ENCODE measurements at regions not wholly inside any gene's neighbourhood (a gene's known extent, or its start where the extent isn't known, plus 50 kb on each side); places are given as distances from the start of the nearest gene placed in this dataset.

DNA sequence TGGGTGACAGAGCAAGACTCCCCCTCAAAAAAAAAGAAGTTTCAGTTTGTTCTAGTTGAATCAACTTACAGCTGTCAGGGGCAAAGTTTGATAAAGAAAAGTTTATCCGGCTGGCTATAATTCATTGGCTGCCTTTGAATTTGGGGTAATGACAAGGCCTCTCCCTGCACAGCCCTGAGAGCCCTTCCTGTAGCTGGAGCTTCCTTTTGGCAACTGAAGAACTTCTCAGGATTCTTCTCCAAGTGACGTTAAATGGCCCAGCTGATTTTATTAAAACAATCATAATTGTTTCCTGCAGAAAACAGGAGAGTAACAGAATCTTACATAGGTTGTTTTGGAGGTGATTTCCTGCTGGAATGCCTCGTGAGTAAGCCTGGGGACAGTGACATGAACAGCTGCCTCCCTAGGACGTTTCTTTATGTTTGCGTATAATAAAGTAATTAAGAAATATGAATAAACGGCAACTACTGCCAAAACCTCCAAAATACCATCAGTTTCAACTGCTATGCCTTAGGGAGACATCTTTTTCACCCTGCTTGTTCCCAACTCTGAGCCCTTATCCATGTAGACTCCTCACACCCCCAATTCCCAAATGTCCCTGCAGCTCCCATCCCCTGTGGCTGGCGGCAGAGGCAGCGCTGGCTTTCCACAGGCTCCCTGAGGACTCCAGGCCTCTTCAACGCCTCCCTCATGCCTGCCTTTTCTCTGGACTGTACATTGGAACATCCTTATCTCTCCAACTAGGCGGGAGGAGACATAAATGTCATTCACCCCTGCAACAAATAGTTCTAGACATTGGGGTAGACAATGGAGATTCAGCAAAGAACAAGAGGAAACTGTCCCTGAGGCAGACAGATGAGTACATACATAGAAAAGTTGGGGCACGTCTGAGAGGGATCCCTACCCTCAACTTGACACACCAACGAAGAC, 59.2 kb upstream of the FZD7 start:
- ChIA-PET POLR2A (no interaction called here), CTCF (no interaction called here)
- no peak for DNase-seq (ENCODE audit: low read depth, low spot score)
- H3K4me3 ChIP-seq (ENCODE audit: low read depth, low read length) = no peak overlapping the region
- TF ChIP-seq, protein P1, sequence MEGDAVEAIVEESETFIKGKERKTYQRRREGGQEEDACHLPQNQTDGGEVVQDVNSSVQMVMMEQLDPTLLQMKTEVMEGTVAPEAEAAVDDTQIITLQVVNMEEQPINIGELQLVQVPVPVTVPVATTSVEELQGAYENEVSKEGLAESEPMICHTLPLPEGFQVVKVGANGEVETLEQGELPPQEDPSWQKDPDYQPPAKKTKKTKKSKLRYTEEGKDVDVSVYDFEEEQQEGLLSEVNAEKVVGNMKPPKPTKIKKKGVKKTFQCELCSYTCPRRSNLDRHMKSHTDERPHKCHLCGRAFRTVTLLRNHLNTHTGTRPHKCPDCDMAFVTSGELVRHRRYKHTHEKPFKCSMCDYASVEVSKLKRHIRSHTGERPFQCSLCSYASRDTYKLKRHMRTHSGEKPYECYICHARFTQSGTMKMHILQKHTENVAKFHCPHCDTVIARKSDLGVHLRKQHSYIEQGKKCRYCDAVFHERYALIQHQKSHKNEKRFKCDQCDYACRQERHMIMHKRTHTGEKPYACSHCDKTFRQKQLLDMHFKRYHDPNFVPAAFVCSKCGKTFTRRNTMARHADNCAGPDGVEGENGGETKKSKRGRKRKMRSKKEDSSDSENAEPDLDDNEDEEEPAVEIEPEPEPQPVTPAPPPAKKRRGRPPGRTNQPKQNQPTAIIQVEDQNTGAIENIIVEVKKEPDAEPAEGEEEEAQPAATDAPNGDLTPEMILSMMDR (IDR thresholded peaks at IDR 0.05; ENCODE audit: insufficient read depth, low read length, missing control alignments) = no peak

DNA sequence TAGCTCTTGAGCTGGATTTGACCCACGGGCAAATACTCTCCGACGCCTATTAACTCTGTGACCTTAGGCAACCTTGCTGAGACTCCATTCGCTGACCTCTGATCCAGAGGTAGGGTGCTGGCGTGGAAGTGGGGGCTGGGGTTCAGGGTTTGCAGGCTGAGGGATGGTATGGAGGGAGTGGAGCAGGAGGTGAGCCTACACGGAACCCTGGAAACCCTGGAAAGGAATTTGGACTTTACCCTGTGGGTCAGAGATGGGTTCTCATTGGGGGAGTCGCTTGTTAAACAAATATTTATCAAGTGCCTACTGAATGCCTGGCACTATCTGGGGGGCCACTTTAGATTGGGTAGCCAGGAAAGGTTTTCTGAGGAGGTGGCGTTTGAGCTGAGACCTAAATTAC, 58.2 kb upstream of the FZD7 start:
- TF ChIP-seq, protein P1 (IDR thresholded peaks at IDR 0.05; ENCODE audit: insufficient read depth, low read length, missing control alignments) = no peak
- POLR2A ChIA-PET = no interaction called here
- CTCF ChIA-PET = interaction anchor here (1.5 kb wide), 1 partner anchor 25 kb away, joined by 3 read pairs; no protein-coding TSS in a partner anchor

DNA sequence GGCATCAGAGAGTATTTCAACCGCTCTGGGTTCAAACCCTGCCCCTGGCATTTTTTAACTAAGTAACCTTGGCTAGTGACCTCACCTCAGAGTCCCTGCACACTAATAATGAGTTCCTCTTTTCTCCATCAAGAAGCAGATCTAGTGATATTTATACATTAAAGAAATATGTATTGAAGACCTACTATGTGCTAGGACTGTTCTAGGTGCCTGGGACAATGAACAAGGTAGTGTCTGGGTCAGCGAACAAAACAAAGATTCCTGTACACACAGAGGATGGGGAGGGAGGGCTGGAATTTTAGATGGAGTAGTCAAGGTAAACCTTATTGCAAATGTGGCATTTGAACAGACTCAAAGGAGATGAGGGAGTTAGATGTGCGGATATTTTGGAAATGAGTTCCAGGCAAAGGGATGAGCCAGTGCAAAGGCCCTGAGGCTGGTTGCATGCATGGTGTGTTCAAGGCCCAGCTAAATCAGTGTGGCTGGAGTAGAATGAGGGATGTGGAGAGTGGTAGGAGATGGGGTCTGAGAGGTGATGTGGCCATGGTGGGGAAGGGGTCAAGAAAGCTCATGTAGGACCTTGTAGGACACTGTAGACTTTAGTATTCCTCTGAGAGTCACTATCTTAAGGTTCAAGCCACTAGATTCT, 57.6 kb upstream of the FZD7 start:
- CTCF ChIA-PET = interaction anchor here (1.5 kb wide), 1 partner anchor 24 kb away, joined by 3 read pairs; no protein-coding TSS in a partner anchor
- TF ChIP-seq, protein P1 (IDR thresholded peaks at IDR 0.05; ENCODE audit: insufficient read depth, low read length, missing control alignments) = no peak
- H3K4me3 ChIP-seq (ENCODE audit: low read depth, low read length) = no peak overlapping the region
- POLR2A ChIA-PET = no interaction called here
- no peak for DNase-seq (ENCODE audit: low read depth, low spot score)

More for the DNA sequence above, 58.2 kb upstream of the FZD7 start:
- no peak overlapping the region for H3K4me3 ChIP-seq (ENCODE audit: low read depth, low read length)
- no peak for DNase-seq (ENCODE audit: low read depth, low spot score)

DNA sequence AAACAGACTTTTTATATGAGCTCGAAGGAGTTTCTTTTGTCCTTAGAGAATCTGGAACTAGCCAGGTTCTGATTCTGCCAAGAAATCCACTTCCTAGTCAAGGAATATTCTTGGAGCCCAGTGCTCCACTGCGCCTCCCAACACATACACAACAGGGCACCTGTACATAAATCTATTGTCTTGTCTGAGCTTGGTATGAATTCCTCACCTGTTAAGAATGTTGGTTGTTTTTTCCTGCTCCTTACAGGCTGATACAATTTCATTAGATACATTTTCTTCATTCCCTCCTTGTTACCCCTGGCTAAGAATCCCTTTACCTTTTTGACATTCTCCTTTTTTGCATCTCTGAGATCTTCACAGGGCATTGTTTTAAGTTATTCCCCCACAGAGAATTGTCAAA, 56.0 kb upstream of the FZD7 start:
- TF ChIP-seq, protein P1 (IDR thresholded peaks at IDR 0.05; ENCODE audit: insufficient read depth, low read length, missing control alignments) = no peak
- H3K4me3 ChIP-seq (ENCODE audit: low read depth, low read length) = no peak overlapping the region
- no peak for DNase-seq (ENCODE audit: low read depth, low spot score)
- POLR2A ChIA-PET = no interaction called here
- CTCF ChIA-PET = interaction anchor here (1.0 to 1.1 kb wide), 3 partner anchors 8 to 19 kb away, joined by 3 to 4 read pairs (median 3); no protein-coding TSS in a partner anchor

DNA sequence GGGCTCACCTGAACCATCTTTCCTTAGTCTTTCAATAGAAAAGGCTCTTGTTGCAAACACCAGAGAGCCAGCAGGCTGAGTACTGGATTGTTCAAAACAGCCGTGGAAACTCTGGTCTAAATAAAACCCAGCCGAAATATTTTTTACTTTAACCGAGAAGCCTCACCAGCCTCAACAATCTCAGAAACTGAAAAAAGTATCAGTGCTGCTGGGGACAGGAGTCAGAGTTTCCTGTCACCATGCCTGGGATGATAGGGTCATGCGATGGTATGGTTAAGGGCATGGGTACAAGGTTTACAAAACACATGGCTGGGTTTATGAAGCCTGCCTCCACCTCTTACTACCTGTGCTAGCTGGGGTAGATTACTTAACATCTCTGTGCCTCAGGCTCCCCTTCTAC, 55.3 kb upstream of the FZD7 start:
- POLR2A ChIA-PET = no interaction called here
- DNase-seq (ENCODE audit: low read depth, low spot score) = no peak
- TF ChIP-seq, protein P1 (IDR thresholded peaks at IDR 0.05; ENCODE audit: insufficient read depth, low read length, missing control alignments) = no peak
- CTCF ChIA-PET = interaction anchor here (1.0 kb wide), 1 partner anchor 8 kb away, joined by 3 read pairs; no protein-coding TSS in a partner anchor
- H3K4me3 ChIP-seq (ENCODE audit: low read depth, low read length) = no peak overlapping the region

DNA sequence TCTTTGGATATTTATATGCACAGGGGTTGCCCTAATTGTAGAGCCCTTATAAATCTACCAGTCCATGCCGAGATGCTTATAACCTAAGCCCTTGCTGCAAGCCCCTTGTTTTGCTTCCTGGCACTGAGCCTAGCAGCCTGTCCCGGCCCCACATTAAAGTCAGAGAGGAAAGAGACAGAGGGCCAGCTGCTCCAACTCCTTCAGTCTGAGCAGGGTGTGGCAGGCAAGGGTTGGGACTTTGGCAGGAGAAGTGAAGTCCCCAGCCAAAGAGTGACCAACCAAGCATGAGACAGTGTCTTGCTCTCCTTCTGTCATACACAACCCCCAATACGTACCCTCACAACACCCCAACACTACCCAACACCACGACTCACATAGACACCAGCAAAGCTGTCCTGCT, 54.7 kb upstream of the FZD7 start:
- no peak overlapping the region for H3K4me3 ChIP-seq (ENCODE audit: low read depth, low read length)
- ChIA-PET CTCF (no interaction called here), POLR2A (no interaction called here)
- DNase-seq (ENCODE audit: low read depth, low spot score) = no peak
- TF ChIP-seq, protein P1 (IDR thresholded peaks at IDR 0.05; ENCODE audit: insufficient read depth, low read length, missing control alignments) = no peak

Data from AG04449 (cell line).